KBM-7 (cell line): ENCODE measurements at regions not wholly inside any gene's neighbourhood (a gene's known extent, or its start where the extent isn't known, plus 50 kb on each side); places are given as distances from the start of the nearest gene placed in this dataset.
"Not testable (repeated sequence)": the region's sequence is repeated elsewhere in the genome, so short reads cannot be mapped to it uniquely, and the experiment has no call there.

Source experiments
- DNase-seq: peaks from one replicate; pipeline ENCODE4 v3.0.0-alpha.2; 2015
- in situ Hi-C: fragments of 300-500 bp; cut with MboI; formaldehyde crosslinking; loops from 2 replicates; pipeline ENCODE4 v1.14.3; 2020; ENCODE audit warnings: low sequenced_read_pairs, low pct_unique_long_range_greater_than_20kb, mixed read lengths

- in situ Hi-C loops: no loop called here
- DNase-seq: no peak
Observed at GRCh38 chr6:85945459-85946185, 302.9 kb upstream of the SYNCRIP start.

- DNase-seq: no peak
- in situ Hi-C loops: no loop called here
Observed at GRCh38 chr6:85944776-85945175, 302.1 kb upstream of the SYNCRIP start.

- in situ Hi-C loops: no loop called here
Observed at GRCh38 chr6:85942844-85943243, 300.2 kb upstream of the SYNCRIP start.

GRCh38 chr6:85936916-85937315, 294.2 kb upstream of the SYNCRIP start:
- in situ Hi-C loops: no loop called here
- no peak for DNase-seq

More at GRCh38 chr6:85942844-85943243, 300.2 kb upstream of the SYNCRIP start:
- no peak for DNase-seq

GRCh38 chr6:85923013-85923430, 280.3 kb upstream of the SYNCRIP start:
- in situ Hi-C loops: no loop called here
- peak; percentile 75 for DNase-seq

GRCh38 chr6:85920782-85921181, 278.1 kb upstream of the SYNCRIP start:
- no peak for DNase-seq
- in situ Hi-C loops: no loop called here

- DNase-seq: no peak
- in situ Hi-C loops: no loop called here
Observed at GRCh38 chr6:85917522-85917921, 274.8 kb upstream of the SYNCRIP start.

GRCh38 chr6:85913001-85913400, 270.3 kb upstream of the SYNCRIP start:
- DNase-seq: no peak
- in situ Hi-C loops: no loop called here

- in situ Hi-C loops: no loop called here
- DNase-seq: no peak
Observed at GRCh38 chr6:85912582-85912981, 269.9 kb upstream of the SYNCRIP start.

GRCh38 chr6:85911067-85911466, 268.4 kb upstream of the SYNCRIP start:
- in situ Hi-C loops: no loop called here
- DNase-seq: no peak

- in situ Hi-C loops, DNase-seq: not testable (repeated sequence)
Observed at GRCh38 chr6:85908120-85908519, 265.4 kb upstream of the SYNCRIP start.

- no peak for DNase-seq
- in situ Hi-C loops: no loop called here
Observed at GRCh38 chr6:85892346-85892745, 249.7 kb upstream of the SYNCRIP start.

- in situ Hi-C loops: no loop called here
- DNase-seq: no peak
Observed at GRCh38 chr6:85887461-85887860, 244.8 kb upstream of the SYNCRIP start.

- DNase-seq: no peak
- in situ Hi-C loops: no loop called here
Observed at GRCh38 chr6:85868685-85869084, 226.0 kb upstream of the SYNCRIP start.

- in situ Hi-C loops: no loop called here
Observed at GRCh38 chr6:85867595-85867994, 224.9 kb upstream of the SYNCRIP start.

GRCh38 chr6:85866758-85867401, 224.2 kb upstream of the SYNCRIP start:
- in situ Hi-C loops: no loop called here
- DNase-seq: no peak

More at GRCh38 chr6:85867595-85867994, 224.9 kb upstream of the SYNCRIP start:
- DNase-seq: no peak

- DNase-seq: no peak
- in situ Hi-C loops: no loop called here
Observed at GRCh38 chr6:85866370-85866730, 223.7 kb upstream of the SYNCRIP start.

GRCh38 chr6:85865420-85866369, 223.0 kb upstream of the SYNCRIP start:
- in situ Hi-C loops: no loop called here
- DNase-seq: peak; percentile 23

- peak; percentile 8 for DNase-seq
- in situ Hi-C loops: no loop called here
Observed at GRCh38 chr6:85864453-85865401, 222.0 kb upstream of the SYNCRIP start.
